Keratinocyte (primary cell): ENCODE measurements at regions not wholly inside any gene's neighbourhood (a gene's known extent, or its start where the extent isn't known, plus 50 kb on each side); places are given as distances from the start of the nearest gene placed in this dataset.

ENCODE experiments used
- EZH2 ChIP-seq: IDR thresholded peaks from one replicate; pipeline ENCODE4 v1.6.1; 2012; ENCODE audit warnings: inconsistent platforms, mild to moderate bottlenecking, low read length, moderate library complexity
- TF ChIP-seq, protein P1 (sequence below), 3 experiments: IDR thresholded peaks in 1 of 3; conservative IDR thresholded peaks in 1 of 3; optimal IDR thresholded peaks in 1 of 3; 2 replicates in 2 of 3; 3 replicates in 1 of 3; pipeline versions ENCODE3 to v1.5.1; 2011; ENCODE audit warnings: low read length in 3 of 3, mild to moderate bottlenecking in 3 of 3, moderate library complexity in 2 of 3, control low read depth in 1 of 3, inconsistent platforms in 1 of 3; ENCODE audit not compliant: insufficient read depth in 2 of 3; ENCODE audit errors: extremely low read depth in 1 of 3

GRCh38 chr12:92440072-92440471 lies 262.7 kb upstream of the PLEKHG7 start:
- TF ChIP-seq, protein P1, sequence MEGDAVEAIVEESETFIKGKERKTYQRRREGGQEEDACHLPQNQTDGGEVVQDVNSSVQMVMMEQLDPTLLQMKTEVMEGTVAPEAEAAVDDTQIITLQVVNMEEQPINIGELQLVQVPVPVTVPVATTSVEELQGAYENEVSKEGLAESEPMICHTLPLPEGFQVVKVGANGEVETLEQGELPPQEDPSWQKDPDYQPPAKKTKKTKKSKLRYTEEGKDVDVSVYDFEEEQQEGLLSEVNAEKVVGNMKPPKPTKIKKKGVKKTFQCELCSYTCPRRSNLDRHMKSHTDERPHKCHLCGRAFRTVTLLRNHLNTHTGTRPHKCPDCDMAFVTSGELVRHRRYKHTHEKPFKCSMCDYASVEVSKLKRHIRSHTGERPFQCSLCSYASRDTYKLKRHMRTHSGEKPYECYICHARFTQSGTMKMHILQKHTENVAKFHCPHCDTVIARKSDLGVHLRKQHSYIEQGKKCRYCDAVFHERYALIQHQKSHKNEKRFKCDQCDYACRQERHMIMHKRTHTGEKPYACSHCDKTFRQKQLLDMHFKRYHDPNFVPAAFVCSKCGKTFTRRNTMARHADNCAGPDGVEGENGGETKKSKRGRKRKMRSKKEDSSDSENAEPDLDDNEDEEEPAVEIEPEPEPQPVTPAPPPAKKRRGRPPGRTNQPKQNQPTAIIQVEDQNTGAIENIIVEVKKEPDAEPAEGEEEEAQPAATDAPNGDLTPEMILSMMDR (optimal IDR thresholded peaks at IDR 0.05 in 1 of 3, IDR thresholded peaks at IDR 0.05 in 1 of 3, conservative IDR thresholded peaks at IDR 0.05 in 1 of 3; ENCODE audit: extremely low read depth in 1 of 3, insufficient read depth in 2 of 3, low read length in 3 of 3) = no peak
- no peak for TF ChIP-seq EZH2
